ENCODE measurements at regions not wholly inside any gene's neighbourhood (a gene's known extent, or its start where the extent isn't known, plus 50 kb on each side); places are given as distances from the start of the nearest gene placed in this dataset.

- TF ChIP-seq MAFK (IDR thresholded peaks at IDR 0.05; ENCODE audit: partially characterized antibody) (no peak), BHLHE40 (IDR thresholded peaks at IDR 0.05; ENCODE audit: low read depth, low read length) (no peak), HDAC2 (IDR thresholded peaks at IDR 0.05) (no peak), RNF2 (IDR thresholded peaks at IDR 0.05; ENCODE audit: borderline replicate concordance, low read depth) (no peak), ATOH8 (CRISPR knock-in tag; IDR thresholded peaks at IDR 0.05; ENCODE audit: low read depth) (no peak), MYC (IDR thresholded peaks at IDR 0.05; ENCODE audit: borderline replicate concordance, low read length) (no peak)
- FAIRE-seq (no peak), DNase-seq (ENCODE audit: low read depth in 1 of 2, low spot score in 1 of 2) (no peak), ATAC-seq (no peak)
- ChIA-PET POLR2A (interaction anchor here (1.5 to 3.2 kb wide), 3 partner anchors 10 to 123 kb away, joined by 4 to 47 read pairs (median 5); partner anchors contain the start of gene SLC39A10), CTCF (interaction anchor here (1.0 to 2.8 kb wide), 3 partner anchors 14 to 126 kb away, joined by 3 to 22 read pairs (median 4); no protein-coding TSS in a partner anchor)
- Histone ChIP-seq H3K4me2 (peak overlapping the region; percentile 86; the same call in 2 of the 3 replicates), H3K27ac (peak overlapping the region; percentile 71 to 87), H3K9me3 (no peaks in the 10 kb centered on the region), H3K4me1 (peaks cover 43% of the 10 kb centered on the region), H3K4me3 (no peak overlapping the region)
- 67% methylated on average over 1 of the region's 1 CpG for WGBS (ENCODE audit: missing lambda C conversion rate)
Measured at GRCh38 chr2:195534971-195535370, 122.1 kb upstream of the SLC39A10 start.

- Histone ChIP-seq H3K4me3 (no peak overlapping the region), H3K4me2 (peak overlapping the region; percentile 86), H3K4me1 (peaks cover 43% of the 10 kb centered on the region), H3K9me3 (no peaks in the 10 kb centered on the region), H3K27ac (peak overlapping the region; percentile 71 to 87)
- DNase-seq (ENCODE audit: low read depth in 1 of 2, low spot score in 1 of 2) (peak; percentile 38 to 82), FAIRE-seq (no peak), ATAC-seq (peak; percentile 93 to 94)
- ChIA-PET CTCF (interaction anchor here (0.7 to 2.8 kb wide), 9 partner anchors 12 to 132 kb away, joined by 3 to 22 read pairs (median 3); no protein-coding TSS in a partner anchor), POLR2A (interaction anchor here (0.8 to 3.2 kb wide), 7 partner anchors 11 to 126 kb away, joined by 3 to 47 read pairs (median 5); partner anchors contain the start of gene SLC39A10)
- WGBS (ENCODE audit: missing lambda C conversion rate), result 3% methylated on average over 8 of the region's 8 CpGs
- TF ChIP-seq TFCP2L1 (CRISPR knock-in tag; IDR thresholded peaks at IDR 0.05), result no peak
- no peak for TF ChIP-seq POLR2AphosphoS2 (conservative IDR thresholded peaks at IDR 0.05; ENCODE audit: low read length)
- TF ChIP-seq CBX8 (IDR thresholded peaks at IDR 0.05), result no peak
- TF ChIP-seq EHMT2 (IDR thresholded peaks at IDR 0.05; ENCODE audit: low read depth), result no peak
- TF ChIP-seq HOXB5 (CRISPR knock-in tag; IDR thresholded peaks at IDR 0.05), result no peak
- no peak for TF ChIP-seq KDM1A (IDR thresholded peaks at IDR 0.05; ENCODE audit: low read depth)
- TF ChIP-seq ELK1 (IDR thresholded peaks at IDR 0.05; ENCODE audit: low read depth, low read length), result no peak
- TF ChIP-seq TP53 (CRISPR knock-in tag; IDR thresholded peaks at IDR 0.05), result no peak
- no peak for TF ChIP-seq BHLHE40 (IDR thresholded peaks at IDR 0.05; ENCODE audit: low read depth, low read length)
- TF ChIP-seq NPAS2 (CRISPR knock-in tag; IDR thresholded peaks at IDR 0.05; ENCODE audit: borderline replicate concordance), result no peak
- TF ChIP-seq ESRRA (IDR thresholded peaks at IDR 0.05; ENCODE audit: borderline replicate concordance, low read length), result no peak
- TF ChIP-seq PHF8 (IDR thresholded peaks at IDR 0.05; ENCODE audit: borderline replicate concordance, low read depth), result no peak
- TF ChIP-seq ATOH8 (CRISPR knock-in tag; IDR thresholded peaks at IDR 0.05; ENCODE audit: low read depth), result no peak
- peak in 1 of 2 experiments; percentile 39; a peak in 1 of 5 replicates for TF ChIP-seq JUN (IDR thresholded peaks at IDR 0.05)
- no peak for TF ChIP-seq MAZ (IDR thresholded peaks at IDR 0.05; ENCODE audit: borderline replicate concordance, low read depth, low read length)
- no peak for TF ChIP-seq CHD4 (IDR thresholded peaks at IDR 0.05; ENCODE audit: borderline replicate concordance)
- TF ChIP-seq MYC (IDR thresholded peaks at IDR 0.05; ENCODE audit: borderline replicate concordance, low read length), result no peak
- peak; percentile 41 for TF ChIP-seq CTCF (IDR thresholded peaks at IDR 0.05)
- TF ChIP-seq CBX2 (IDR thresholded peaks at IDR 0.05; ENCODE audit: borderline replicate concordance, low read depth), result no peak
- TF ChIP-seq MAFK (IDR thresholded peaks at IDR 0.05; ENCODE audit: partially characterized antibody), result no peak
- no peak for TF ChIP-seq RARB (CRISPR knock-in tag; IDR thresholded peaks at IDR 0.05)
- no peak for TF ChIP-seq HOXA7 (CRISPR knock-in tag; IDR thresholded peaks at IDR 0.05)
- TF ChIP-seq REST (IDR thresholded peaks at IDR 0.05), result no peak
- TF ChIP-seq CEBPB (IDR thresholded peaks at IDR 0.05), result no peak
Measured at GRCh38 chr2:195533771-195534642, 123.0 kb upstream of the SLC39A10 start.
